ENCODE measurements at regions not wholly inside any gene's neighbourhood (a gene's known extent, or its start where the extent isn't known, plus 50 kb on each side); places are given as distances from the start of the nearest gene placed in this dataset.

DNA sequence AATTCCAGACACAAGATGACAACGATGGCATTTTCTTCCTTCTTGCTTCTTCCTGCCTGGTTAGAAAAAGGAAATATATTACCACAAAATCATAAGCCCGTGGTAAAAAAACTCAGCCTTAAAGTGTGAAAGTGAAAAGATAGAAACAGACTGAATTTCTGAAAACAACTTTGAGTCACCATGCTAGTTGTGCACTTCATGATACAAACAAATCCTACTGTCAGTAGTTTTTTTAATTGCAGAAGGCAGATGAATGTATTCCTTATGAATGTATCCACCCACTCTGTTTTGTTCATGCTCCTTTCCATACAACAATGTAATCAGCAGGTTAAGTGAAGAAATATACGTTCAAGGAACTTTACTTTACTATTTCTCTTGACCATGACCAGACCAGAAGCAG lies 1144.7 kb downstream of the OTOL1 start:
- H3K36me3 Mint-ChIP-seq (ENCODE audit: low read depth), result no peaks in the 10 kb centered on the region
- H3K9me3 Mint-ChIP-seq, result peaks cover 10% of the 10 kb centered on the region
- POLR2A ChIA-PET, result no interaction called here
- no peaks in the 10 kb centered on the region for H3K27me3 Mint-ChIP-seq
- DNase-seq, result no peak
- H3K27ac ChIP-seq (ENCODE audit: low read depth in 1 of 2, low read length in 2 of 2), result no peak overlapping the region
- ATAC-seq (ENCODE audit: poor library complexity), result no peak
- H3K27me3 ChIP-seq (ENCODE audit: control insufficient read depth in 1 of 2, insufficient read depth in 2 of 2, low read length in 2 of 2), result no peaks in the 10 kb centered on the region
- H3K4me3 Mint-ChIP-seq, result no peak overlapping the region
- intact Hi-C loops (cut with DNase I, micrococcal nuclease), result no loop called here
- TF ChIP-seq, protein P1, sequence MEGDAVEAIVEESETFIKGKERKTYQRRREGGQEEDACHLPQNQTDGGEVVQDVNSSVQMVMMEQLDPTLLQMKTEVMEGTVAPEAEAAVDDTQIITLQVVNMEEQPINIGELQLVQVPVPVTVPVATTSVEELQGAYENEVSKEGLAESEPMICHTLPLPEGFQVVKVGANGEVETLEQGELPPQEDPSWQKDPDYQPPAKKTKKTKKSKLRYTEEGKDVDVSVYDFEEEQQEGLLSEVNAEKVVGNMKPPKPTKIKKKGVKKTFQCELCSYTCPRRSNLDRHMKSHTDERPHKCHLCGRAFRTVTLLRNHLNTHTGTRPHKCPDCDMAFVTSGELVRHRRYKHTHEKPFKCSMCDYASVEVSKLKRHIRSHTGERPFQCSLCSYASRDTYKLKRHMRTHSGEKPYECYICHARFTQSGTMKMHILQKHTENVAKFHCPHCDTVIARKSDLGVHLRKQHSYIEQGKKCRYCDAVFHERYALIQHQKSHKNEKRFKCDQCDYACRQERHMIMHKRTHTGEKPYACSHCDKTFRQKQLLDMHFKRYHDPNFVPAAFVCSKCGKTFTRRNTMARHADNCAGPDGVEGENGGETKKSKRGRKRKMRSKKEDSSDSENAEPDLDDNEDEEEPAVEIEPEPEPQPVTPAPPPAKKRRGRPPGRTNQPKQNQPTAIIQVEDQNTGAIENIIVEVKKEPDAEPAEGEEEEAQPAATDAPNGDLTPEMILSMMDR (IDR thresholded peaks at IDR 0.05), result no peak
- H3K36me3 ChIP-seq (ENCODE audit: insufficient read depth, low read length), result no peaks in the 10 kb centered on the region
- CTCF ChIA-PET, result no interaction called here
- H3K4me3 ChIP-seq (ENCODE audit: low read length), result no peak overlapping the region
- H3K4me1 Mint-ChIP-seq (ENCODE audit: low read depth), result no peaks in the 10 kb centered on the region
- no peak overlapping the region for H3K27ac Mint-ChIP-seq
- no peaks in the 10 kb centered on the region for H3K4me1 ChIP-seq (ENCODE audit: insufficient read depth, low read length)
- H3K9me3 ChIP-seq (ENCODE audit: control insufficient read depth in 1 of 2, insufficient read depth in 1 of 2, low read length in 2 of 2), result peaks cover 0 to 10% of the 10 kb centered on the region in 2 experiments

DNA sequence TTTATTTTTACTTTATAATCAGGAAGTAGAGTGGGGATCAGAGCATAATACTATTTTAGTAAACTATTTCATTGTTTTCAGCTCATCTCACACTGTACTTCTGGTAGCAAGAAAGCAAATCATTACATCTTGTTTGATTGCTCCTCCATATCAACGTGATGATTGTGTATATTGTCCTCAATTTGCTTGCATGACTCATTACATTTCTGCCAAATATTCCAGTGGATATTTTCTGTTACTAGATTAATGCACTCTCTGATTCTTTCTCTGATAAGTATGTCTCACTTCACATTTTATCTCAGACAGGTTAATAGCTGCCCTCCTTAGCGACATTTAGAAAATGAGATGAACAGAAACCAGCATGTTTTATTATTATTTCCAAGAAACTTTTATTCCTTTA lies 1145.3 kb downstream of the OTOL1 start:
- H3K4me3 ChIP-seq (ENCODE audit: low read length), result no peak overlapping the region
- Mint-ChIP-seq H3K27me3 (no peaks in the 10 kb centered on the region), H3K9me3 (peaks cover 15% of the 10 kb centered on the region), H3K4me3 (no peak overlapping the region), H3K36me3 (ENCODE audit: low read depth) (no peaks in the 10 kb centered on the region), H3K27ac (no peak overlapping the region), H3K4me1 (ENCODE audit: low read depth) (no peaks in the 10 kb centered on the region)
- POLR2A ChIA-PET, result no interaction called here
- H3K27me3 ChIP-seq (ENCODE audit: control insufficient read depth in 1 of 2, insufficient read depth in 2 of 2, low read length in 2 of 2), result no peaks in the 10 kb centered on the region
- CTCF ChIA-PET, result no interaction called here
- no peak for DNase-seq
- no peak for ATAC-seq (ENCODE audit: poor library complexity)
- H3K9me3 ChIP-seq (ENCODE audit: control insufficient read depth in 1 of 2, insufficient read depth in 1 of 2, low read length in 2 of 2), result peaks cover 0 to 10% of the 10 kb centered on the region in 2 experiments
- no peak overlapping the region for H3K27ac ChIP-seq (ENCODE audit: low read depth in 1 of 2, low read length in 2 of 2)
- no peaks in the 10 kb centered on the region for H3K4me1 ChIP-seq (ENCODE audit: insufficient read depth, low read length)
- intact Hi-C loops (cut with DNase I, micrococcal nuclease), result no loop called here
- TF ChIP-seq, protein P1 (IDR thresholded peaks at IDR 0.05), result no peak
- H3K36me3 ChIP-seq (ENCODE audit: insufficient read depth, low read length), result no peaks in the 10 kb centered on the region

DNA sequence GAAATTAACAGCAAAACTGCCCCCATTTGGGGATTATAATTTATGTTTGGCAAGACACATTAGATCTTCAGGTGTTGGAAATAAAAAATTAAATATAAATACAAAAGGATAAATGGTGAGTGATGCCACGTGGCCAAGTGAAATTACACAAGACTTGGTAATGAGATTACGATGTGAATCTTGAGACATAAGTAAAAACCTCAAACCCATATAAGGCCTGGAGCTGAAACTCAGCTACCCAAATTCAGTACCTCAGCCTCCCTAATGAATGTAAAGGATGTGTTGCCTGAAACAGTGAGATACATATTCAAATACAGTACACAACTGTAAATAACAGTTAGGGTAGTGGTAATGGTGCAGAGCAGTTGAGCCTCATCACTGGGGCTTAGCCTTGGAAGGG lies 1146.6 kb downstream of the OTOL1 start:
- Histone ChIP-seq H3K9me3 (ENCODE audit: control insufficient read depth in 1 of 2, insufficient read depth in 1 of 2, low read length in 2 of 2) (peaks cover 0 to 15% of the 10 kb centered on the region in 2 experiments), H3K4me3 (ENCODE audit: low read length) (no peak overlapping the region), H3K4me1 (ENCODE audit: insufficient read depth, low read length) (no peaks in the 10 kb centered on the region), H3K27me3 (ENCODE audit: control insufficient read depth in 1 of 2, insufficient read depth in 2 of 2, low read length in 2 of 2) (no peaks in the 10 kb centered on the region), H3K27ac (ENCODE audit: low read depth in 1 of 2, low read length in 2 of 2) (no peak overlapping the region), H3K36me3 (ENCODE audit: insufficient read depth, low read length) (no peaks in the 10 kb centered on the region)
- Mint-ChIP-seq H3K36me3 (ENCODE audit: low read depth) (no peaks in the 10 kb centered on the region), H3K27me3 (no peaks in the 10 kb centered on the region), H3K27ac (no peak overlapping the region), H3K4me3 (no peak overlapping the region), H3K4me1 (ENCODE audit: low read depth) (no peaks in the 10 kb centered on the region), H3K9me3 (peaks cover 13% of the 10 kb centered on the region)
- TF ChIP-seq, protein P1 (IDR thresholded peaks at IDR 0.05), result no peak
- no peak for DNase-seq
- POLR2A ChIA-PET, result no interaction called here
- no peak for ATAC-seq (ENCODE audit: poor library complexity)
- intact Hi-C loops (cut with DNase I, micrococcal nuclease), result no loop called here
- CTCF ChIA-PET, result no interaction called here

Measured in CD4-positive, alpha-beta T cell (primary cell).